GM23248 (cell line): ENCODE measurements at regions not wholly inside any gene's neighbourhood (a gene's known extent, or its start where the extent isn't known, plus 50 kb on each side); places are given as distances from the start of the nearest gene placed in this dataset.

Experiments
- DNase-seq: peaks from one replicate; pipeline ENCODE4 v3.0.0-alpha.2; 2015
- H2AFZ ChIP-seq: fragments of 200-600 bp; sonication (generic); 2 replicates; pipeline ENCODE4 v1.6.1; 2016; ENCODE audit warnings: antibody characterized with exemption
- H3F3A ChIP-seq: fragments of 200-600 bp; sonication (generic); 2 replicates; pipeline ENCODE4 v1.6.1; 2016; ENCODE audit warnings: mild to moderate bottlenecking, antibody characterized with exemption, mixed run types; ENCODE audit not compliant: insufficient read depth
- H3K27ac ChIP-seq: fragments of 200-600 bp; sonication (generic); 2 replicates; pipeline ENCODE4 v1.5.1; 2016; ENCODE audit warnings: mild to moderate bottlenecking
- H3K27me3 ChIP-seq: fragments of 200-600 bp; sonication (generic); replicated peaks from 2 replicates; pipeline ENCODE4 v1.6.1; 2016; ENCODE audit warnings: mild to moderate bottlenecking; ENCODE audit not compliant: insufficient read depth
- H3K36me3 ChIP-seq: fragments of 200-600 bp; sonication (generic); 2 replicates; pipeline ENCODE4 v1.6.1; 2016; ENCODE audit warnings: low read depth, mild to moderate bottlenecking
- H3K4me1 ChIP-seq: fragments of 200-600 bp; sonication (generic); 2 replicates; pipeline ENCODE4 v1.6.1; 2016; ENCODE audit warnings: mild to moderate bottlenecking; ENCODE audit not compliant: insufficient read depth
- H3K4me2 ChIP-seq: fragments of 200-600 bp; sonication (generic); one replicate; pipeline ENCODE4 v1.6.1; 2016; ENCODE audit warnings: mild to moderate bottlenecking; ENCODE audit not compliant: unreplicated experiment
- H3K4me3 ChIP-seq: fragments of 200-600 bp; sonication (generic); 2 replicates; pipeline ENCODE4 v1.5.1; 2016; ENCODE audit warnings: mild to moderate bottlenecking
- H3K79me2 ChIP-seq: fragments of 200-600 bp; sonication (generic); 2 replicates; pipeline ENCODE4 v1.6.1; 2016; ENCODE audit warnings: mild to moderate bottlenecking; ENCODE audit not compliant: insufficient read depth
- H3K9ac ChIP-seq: fragments of 200-600 bp; sonication (generic); 2 replicates; pipeline ENCODE4 v1.6.1; 2016; ENCODE audit warnings: mild to moderate bottlenecking
- H3K9me2 ChIP-seq: fragments of 200-600 bp; sonication (generic); 2 replicates; pipeline ENCODE4 v1.6.1; 2016; ENCODE audit warnings: mixed run types, mild to moderate bottlenecking, moderate library complexity; ENCODE audit not compliant: insufficient read depth
- H3K9me3 ChIP-seq: fragments of 200-600 bp; sonication (generic); one replicate; pipeline ENCODE4 v1.6.1; 2017; ENCODE audit warnings: low read depth
- H4K20me1 ChIP-seq: fragments of 200-600 bp; sonication (generic); 2 replicates; pipeline ENCODE4 v1.6.0; 2016; ENCODE audit not compliant: insufficient read depth
- EZH2 ChIP-seq: fragments of 200-600 bp; sonication (generic); IDR thresholded peaks from 2 replicates; pipeline ENCODE4 v1.6.1; 2018; ENCODE audit warnings: antibody characterized with exemption, mild to moderate bottlenecking; ENCODE audit not compliant: insufficient read depth, poor library complexity, severe bottlenecking
- EZH2phosphoT487 ChIP-seq: fragments of 200-600 bp; sonication (generic); IDR thresholded peaks from 2 replicates; pipeline ENCODE4 v1.6.1; 2018; ENCODE audit warnings: antibody characterized with exemption, moderate library complexity, mild to moderate bottlenecking, low read depth; ENCODE audit not compliant: insufficient read depth
- WGBS, 2 experiments: methylation state at CpG; one replicate each; pipeline ENCODE4 v1.1.6; 2015 to 2017; ENCODE audit warnings: low lambda C conversion rate in 2 of 2, low coverage in 1 of 2; ENCODE audit errors: missing lambda C conversion rate in 2 of 2; 5-methylcytosine and 5-hydroxymethylcytosine counted together
- in situ Hi-C: fragments of 300-500 bp; cut with MboI; formaldehyde crosslinking; loops from 2 replicates; pipeline ENCODE4 v1.15.0; 2020

- Histone ChIP-seq H3K9ac (no peak overlapping the region), H3K4me3 (no peak overlapping the region), H3K4me1 (no peaks in the 10 kb centered on the region), H3K9me3 (no peaks in the 10 kb centered on the region), H3K79me2 (no peaks in the 10 kb centered on the region), H3K4me2 (no peak overlapping the region), H3K27me3 (peaks cover 30% of the 10 kb centered on the region), H3K27ac (no peak overlapping the region), H4K20me1 (no peaks in the 10 kb centered on the region), H3K9me2 (no peaks in the 10 kb centered on the region), H3K36me3 (no peaks in the 10 kb centered on the region), H2AFZ (no peak overlapping the region), H3F3A (no peaks in the 10 kb centered on the region)
- WGBS, 2 experiments, result 34 to 41% methylated on average over 2 of the region's 2 CpGs
- in situ Hi-C loops, result no loop called here
- TF ChIP-seq EZH2, result no peak
- no peak for TF ChIP-seq EZH2phosphoT487
- no peak for DNase-seq
These were observed 175.3 kb downstream of the EMP1 start for GRCh38 chr12:13371797-13372196.

- Histone ChIP-seq H3K27me3 (peaks cover 30% of the 10 kb centered on the region), H3K4me3 (no peak overlapping the region), H3F3A (no peaks in the 10 kb centered on the region), H3K79me2 (no peaks in the 10 kb centered on the region), H3K4me1 (no peaks in the 10 kb centered on the region), H3K4me2 (no peak overlapping the region), H3K27ac (no peak overlapping the region), H3K36me3 (no peaks in the 10 kb centered on the region), H3K9me3 (no peaks in the 10 kb centered on the region), H2AFZ (no peak overlapping the region), H3K9ac (no peak overlapping the region), H4K20me1 (no peaks in the 10 kb centered on the region), H3K9me2 (no peaks in the 10 kb centered on the region)
- no peak for DNase-seq
- WGBS, 2 experiments, result 9 to 26% methylated on average over 1 of the region's 1 CpG
- in situ Hi-C loops, result no loop called here
- TF ChIP-seq EZH2 (no peak), EZH2phosphoT487 (no peak)
These were observed 174.8 kb downstream of the EMP1 start for GRCh38 chr12:13371367-13371766.

GRCh38 chr12:13369474-13370056, 173.0 kb downstream of the EMP1 start:
- Histone ChIP-seq H3K9me2 (no peaks in the 10 kb centered on the region), H2AFZ (no peak overlapping the region), H3K4me3 (no peak overlapping the region), H3K27me3 (peaks cover 30% of the 10 kb centered on the region), H3K36me3 (no peaks in the 10 kb centered on the region), H3K9me3 (no peaks in the 10 kb centered on the region), H3F3A (no peaks in the 10 kb centered on the region), H3K27ac (no peak overlapping the region), H3K79me2 (no peaks in the 10 kb centered on the region), H3K9ac (no peak overlapping the region), H3K4me2 (no peak overlapping the region), H3K4me1 (no peaks in the 10 kb centered on the region), H4K20me1 (no peaks in the 10 kb centered on the region)
- no peak for DNase-seq
- WGBS, 2 experiments, result 70 to 89% methylated on average over 2 of the region's 2 CpGs
- in situ Hi-C loops, result no loop called here
- TF ChIP-seq EZH2phosphoT487 (no peak), EZH2 (no peak)

DNA sequence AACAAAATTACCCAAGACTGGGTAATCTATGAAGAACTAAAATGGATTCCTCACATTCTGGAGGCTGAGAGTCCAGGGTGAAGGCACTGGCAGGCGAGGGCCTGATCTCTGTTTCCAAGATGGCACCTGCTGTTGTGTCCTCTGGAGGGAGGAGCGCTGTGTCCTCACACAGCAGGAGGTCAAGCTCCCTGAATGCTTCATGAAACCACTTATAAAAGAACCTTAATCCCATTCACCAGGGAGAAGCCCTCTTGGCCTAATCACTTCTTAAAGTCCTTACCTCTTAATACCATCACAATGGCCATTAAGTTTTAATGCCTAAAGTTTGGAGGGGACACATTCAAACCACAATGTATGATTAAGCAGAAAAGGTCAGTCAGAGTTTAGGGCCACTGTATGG, 172.4 kb downstream of the EMP1 start:
- DNase-seq, result no peak
- no peak overlapping the region for H3K27ac ChIP-seq
- peaks cover 30% of the 10 kb centered on the region for H3K27me3 ChIP-seq
- in situ Hi-C loops, result no loop called here
- H3K36me3 ChIP-seq, result no peaks in the 10 kb centered on the region
- no peak overlapping the region for H3K4me2 ChIP-seq
- no peaks in the 10 kb centered on the region for H3K9me2 ChIP-seq
- no peaks in the 10 kb centered on the region for H3K79me2 ChIP-seq
- TF ChIP-seq EZH2phosphoT487 (no peak), EZH2 (no peak)
- H3K4me1 ChIP-seq, result no peaks in the 10 kb centered on the region
- H4K20me1 ChIP-seq, result no peaks in the 10 kb centered on the region
- 56 to 61% methylated on average over 2 of the region's 2 CpGs for WGBS, 2 experiments
- no peak overlapping the region for H2AFZ ChIP-seq
- H3K4me3 ChIP-seq, result no peak overlapping the region
- H3F3A ChIP-seq, result no peaks in the 10 kb centered on the region
- no peak overlapping the region for H3K9ac ChIP-seq
- no peaks in the 10 kb centered on the region for H3K9me3 ChIP-seq

GRCh38 chr12:13368431-13368830, 171.9 kb downstream of the EMP1 start:
- WGBS, 2 experiments, result 62 to 64% methylated on average over 1 of the region's 1 CpG
- no peaks in the 10 kb centered on the region for H3K9me2 ChIP-seq
- no peak overlapping the region for H3K4me3 ChIP-seq
- H3K27me3 ChIP-seq, result peaks cover 26% of the 10 kb centered on the region
- no peak for DNase-seq
- in situ Hi-C loops, result no loop called here
- no peaks in the 10 kb centered on the region for H3K79me2 ChIP-seq
- H3K4me1 ChIP-seq, result no peaks in the 10 kb centered on the region
- TF ChIP-seq EZH2, result no peak
- no peak for TF ChIP-seq EZH2phosphoT487
- no peak overlapping the region for H3K9ac ChIP-seq
- H3F3A ChIP-seq, result no peaks in the 10 kb centered on the region
- no peaks in the 10 kb centered on the region for H3K9me3 ChIP-seq
- H3K27ac ChIP-seq, result no peak overlapping the region
- no peak overlapping the region for H2AFZ ChIP-seq
- no peaks in the 10 kb centered on the region for H3K36me3 ChIP-seq
- H3K4me2 ChIP-seq, result no peak overlapping the region
- H4K20me1 ChIP-seq, result no peaks in the 10 kb centered on the region
